ENCODE measurements at regions not wholly inside any gene's neighbourhood (a gene's known extent, or its start where the extent isn't known, plus 50 kb on each side); places are given as distances from the start of the nearest gene placed in this dataset.

GRCh38 chr5:122705851-122706250 lies 69.0 kb upstream of the SNX2 start:
- H3K27me3 Mint-ChIP-seq (ENCODE audit: low read depth) = no peaks in the 10 kb centered on the region
- H3K4me1 Mint-ChIP-seq = no peaks in the 10 kb centered on the region
- TF ChIP-seq CTCF (conservative IDR thresholded peaks at IDR 0.05) = no peak
- H3K9me3 Mint-ChIP-seq = no peaks in the 10 kb centered on the region
- H3K36me3 Mint-ChIP-seq (ENCODE audit: low read depth) = no peaks in the 10 kb centered on the region
- DNase-seq (ENCODE audit: low read depth, low spot score) = no peak
- H3K4me3 Mint-ChIP-seq = no peak overlapping the region
- H3K27ac Mint-ChIP-seq (ENCODE audit: unreplicated experiment) = no peak overlapping the region

- no peak for TF ChIP-seq CTCF (conservative IDR thresholded peaks at IDR 0.05)
- Mint-ChIP-seq H3K4me1 (no peaks in the 10 kb centered on the region), H3K27ac (ENCODE audit: unreplicated experiment) (no peak overlapping the region), H3K4me3 (no peak overlapping the region), H3K9me3 (no peaks in the 10 kb centered on the region), H3K27me3 (ENCODE audit: low read depth) (no peaks in the 10 kb centered on the region), H3K36me3 (ENCODE audit: low read depth) (no peaks in the 10 kb centered on the region)
- DNase-seq (ENCODE audit: low read depth, low spot score) = no peak
These were observed 67.1 kb upstream of the SNX2 start for GRCh38 chr5:122707796-122708195.

GRCh38 chr5:122713041-122713440 lies 61.8 kb upstream of the SNX2 start:
- TF ChIP-seq CTCF (conservative IDR thresholded peaks at IDR 0.05) = no peak
- DNase-seq (ENCODE audit: low read depth, low spot score) = no peak
- H3K4me1 Mint-ChIP-seq = no peaks in the 10 kb centered on the region
- no peak overlapping the region for H3K27ac Mint-ChIP-seq (ENCODE audit: unreplicated experiment)
- H3K36me3 Mint-ChIP-seq (ENCODE audit: low read depth) = no peaks in the 10 kb centered on the region
- no peaks in the 10 kb centered on the region for H3K27me3 Mint-ChIP-seq (ENCODE audit: low read depth)
- H3K9me3 Mint-ChIP-seq = no peaks in the 10 kb centered on the region
- H3K4me3 Mint-ChIP-seq = no peak overlapping the region

- no peak overlapping the region for H3K4me3 Mint-ChIP-seq
- no peaks in the 10 kb centered on the region for H3K36me3 Mint-ChIP-seq (ENCODE audit: low read depth)
- no peaks in the 10 kb centered on the region for H3K4me1 Mint-ChIP-seq
- no peak for DNase-seq (ENCODE audit: low read depth, low spot score)
- H3K27me3 Mint-ChIP-seq (ENCODE audit: low read depth) = no peaks in the 10 kb centered on the region
- H3K27ac Mint-ChIP-seq (ENCODE audit: unreplicated experiment) = no peak overlapping the region
- no peaks in the 10 kb centered on the region for H3K9me3 Mint-ChIP-seq
- no peak for TF ChIP-seq CTCF (conservative IDR thresholded peaks at IDR 0.05)
These were observed 59.8 kb upstream of the SNX2 start for GRCh38 chr5:122715095-122715494.

GRCh38 chr5:122718611-122719010 lies 56.3 kb upstream of the SNX2 start:
- H3K4me3 Mint-ChIP-seq = no peak overlapping the region
- no peaks in the 10 kb centered on the region for H3K27me3 Mint-ChIP-seq (ENCODE audit: low read depth)
- H3K9me3 Mint-ChIP-seq = no peaks in the 10 kb centered on the region
- TF ChIP-seq CTCF (conservative IDR thresholded peaks at IDR 0.05) = no peak
- H3K36me3 Mint-ChIP-seq (ENCODE audit: low read depth) = no peaks in the 10 kb centered on the region
- no peak overlapping the region for H3K27ac Mint-ChIP-seq (ENCODE audit: unreplicated experiment)
- no peaks in the 10 kb centered on the region for H3K4me1 Mint-ChIP-seq
- no peak for DNase-seq (ENCODE audit: low read depth, low spot score)
